CD14-positive monocyte (primary cell): ENCODE measurements at regions not wholly inside any gene's neighbourhood (a gene's known extent, or its start where the extent isn't known, plus 50 kb on each side); places are given as distances from the start of the nearest gene placed in this dataset.

Experiments
- DNase-seq, 3 donors: peaks; one replicate each; pipeline ENCODE4 v3.0.0-alpha.2; 2011 to 2022
- H2AFZ ChIP-seq: 2 replicates; pipeline ENCODE4 v1.6.0; 2012; ENCODE audit warnings: mild to moderate bottlenecking, low read depth, low read length, inconsistent platforms; ENCODE audit not compliant: insufficient read depth, poor library complexity, severe bottlenecking
- H3K27ac ChIP-seq, 2 donors: 1 replicate in 1 of 2; 2 replicates in 1 of 2; pipeline ENCODE4 v1.5.1; 2012 to 2013; ENCODE audit warnings: low read length in 2 of 2, control low read depth in 1 of 2, inconsistent platforms in 1 of 2, low read depth in 1 of 2, mild to moderate bottlenecking in 1 of 2
- H3K27me3 ChIP-seq, 2 donors: one replicate each; pipeline versions ENCODE4 v1.6.0 to v1.6.1; 2011 to 2013; ENCODE audit warnings: low read length in 2 of 2; ENCODE audit not compliant: control insufficient read depth in 2 of 2, insufficient read depth in 2 of 2
- H3K36me3 ChIP-seq, 2 donors: replicated peaks in 1 of 2; 1 replicate in 1 of 2; 2 replicates in 1 of 2; pipeline versions ENCODE4 v1.5.1 to v1.6.1; 2012 to 2013; ENCODE audit warnings: low read length in 2 of 2, control low read depth in 1 of 2, inconsistent platforms in 1 of 2, mild to moderate bottlenecking in 1 of 2; ENCODE audit not compliant: insufficient read depth in 2 of 2, control insufficient read depth in 1 of 2
- H3K4me1 ChIP-seq, 2 donors: 1 replicate in 1 of 2; 2 replicates in 1 of 2; pipeline versions ENCODE4 v1.5.1 to v1.6.1; 2012 to 2013; ENCODE audit warnings: low read length in 2 of 2, control low read depth in 1 of 2, inconsistent platforms in 1 of 2, mild to moderate bottlenecking in 1 of 2, moderate library complexity in 1 of 2; ENCODE audit not compliant: insufficient read depth in 2 of 2, control insufficient read depth in 1 of 2
- H3K4me2 ChIP-seq: replicated peaks from 2 replicates; pipeline ENCODE3; 2012; ENCODE audit warnings: low read length, moderate library complexity, mild to moderate bottlenecking; ENCODE audit not compliant: poor library complexity, severe bottlenecking; ENCODE audit errors: extremely low read depth
- H3K4me3 ChIP-seq, 3 experiments: fragments of 200-600 bp in 1 of 3; sonication (generic) in 1 of 3; replicated peaks in 1 of 3; 1 replicate in 2 of 3; 2 replicates in 1 of 3; pipeline ENCODE4 v1.5.1; 2011 to 2013; ENCODE audit warnings: low read length in 3 of 3, mild to moderate bottlenecking in 3 of 3, control low read depth in 2 of 3, low read depth in 2 of 3, inconsistent platforms in 1 of 3, moderate library complexity in 1 of 3
- H3K79me2 ChIP-seq: 2 replicates; pipeline ENCODE4 v1.6.0; 2012; ENCODE audit warnings: mild to moderate bottlenecking, control low read depth, inconsistent platforms, low read length, moderate library complexity; ENCODE audit not compliant: insufficient read depth
- H3K9ac ChIP-seq: 2 replicates; pipeline ENCODE4 v1.6.0; 2017; ENCODE audit warnings: low read length, mild to moderate bottlenecking; ENCODE audit not compliant: insufficient read depth, poor library complexity, severe bottlenecking
- H3K9me3 ChIP-seq, 2 donors: replicated peaks in 1 of 2; 1 replicate in 1 of 2; 2 replicates in 1 of 2; pipeline versions ENCODE4 v1.5.1 to v1.6.1; 2012 to 2013; ENCODE audit warnings: low read length in 2 of 2, control low read depth in 1 of 2; ENCODE audit not compliant: control insufficient read depth in 1 of 2, insufficient read depth in 1 of 2
- H4K20me1 ChIP-seq: 2 replicates; pipeline ENCODE4 v1.6.0; 2012; ENCODE audit warnings: mild to moderate bottlenecking, low read length, control low read depth, moderate library complexity; ENCODE audit not compliant: insufficient read depth
- H3K27ac Mint-ChIP-seq, 7 donors: one replicate each; pipeline ENCODE4 v1.8.0; 2020; ENCODE audit warnings: mild to moderate bottlenecking in 7 of 7, mixed read lengths in 7 of 7, moderate library complexity in 6 of 7, inconsistent platforms in 2 of 7
- H3K27me3 Mint-ChIP-seq, 3 donors: one replicate each; pipeline ENCODE4 v1.8.0; 2021 to 2022; ENCODE audit warnings: low read depth in 3 of 3, mild to moderate bottlenecking in 3 of 3, mixed read lengths in 3 of 3, moderate library complexity in 3 of 3, inconsistent platforms in 1 of 3
- H3K36me3 Mint-ChIP-seq, 2 donors: one replicate each; pipeline ENCODE4 v1.8.0; 2020; ENCODE audit warnings: mixed read lengths in 2 of 2, inconsistent platforms in 1 of 2, mild to moderate bottlenecking in 1 of 2
- H3K4me1 Mint-ChIP-seq: one replicate; pipeline ENCODE4 v1.8.0; 2020; ENCODE audit warnings: mild to moderate bottlenecking, mixed read lengths
- H3K4me3 Mint-ChIP-seq, 2 donors: one replicate each; pipeline ENCODE4 v1.8.0; 2020; ENCODE audit warnings: mild to moderate bottlenecking in 2 of 2, mixed read lengths in 2 of 2, moderate library complexity in 1 of 2
- H3K9me3 Mint-ChIP-seq, 7 donors: one replicate each; pipeline ENCODE4 v1.8.0; 2020 to 2022; ENCODE audit warnings: mixed read lengths in 7 of 7, mild to moderate bottlenecking in 6 of 7, moderate library complexity in 6 of 7, inconsistent platforms in 2 of 7
- WGBS: methylation state at CpG from one replicate; pipeline ENCODE4 v1.1.5; 2013; ENCODE audit warnings: missing lambda C conversion rate; ENCODE audit not compliant: insufficient coverage; 5-methylcytosine and 5-hydroxymethylcytosine counted together
- intact Hi-C, 2 donors: fragments of 100-400 bp; cut with micrococcal nuclease; formaldehyde crosslinking; loops; one replicate each; pipeline versions ENCODE4 v1.15.0 to v1.15.1; 2023
- TF ChIP-seq, protein P1 (sequence below): fragments of 200-600 bp; IDR thresholded peaks from one replicate; pipeline ENCODE4 v1.8.0; 2022; ENCODE audit warnings: antibody characterized with exemption, mild to moderate bottlenecking

DNA sequence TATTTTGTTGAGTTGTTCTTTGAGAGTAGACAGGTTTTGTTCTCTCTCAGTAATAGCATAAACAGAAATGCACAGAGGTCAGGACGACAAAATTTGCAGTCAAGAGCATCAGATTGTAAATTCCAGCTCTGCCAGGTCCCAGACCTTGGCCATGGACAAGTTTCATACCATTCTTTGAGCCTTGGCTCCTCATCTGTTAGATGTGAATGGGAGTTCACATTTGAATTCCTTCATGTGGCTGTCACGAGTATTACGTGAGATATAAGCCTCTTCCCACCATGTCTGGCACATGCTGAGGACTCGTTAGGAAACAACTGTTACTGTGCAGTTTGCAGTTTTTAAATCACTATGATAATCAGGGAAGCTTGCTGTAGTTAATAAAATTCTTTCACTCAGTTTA, 93.2 kb upstream of the KCTD3 start:
- H3K27ac Mint-ChIP-seq = no peak overlapping the region
- H3K4me2 ChIP-seq = no peak overlapping the region
- WGBS = no CpG with 5 or more reads among the region's 4 CpGs
- H3K36me3 Mint-ChIP-seq = no peaks in the 10 kb centered on the region
- H3K4me1 Mint-ChIP-seq = no peaks in the 10 kb centered on the region
- H3K36me3 ChIP-seq = no peaks in the 10 kb centered on the region
- H3K79me2 ChIP-seq = no peaks in the 10 kb centered on the region
- H3K4me3 ChIP-seq = no peak overlapping the region
- no peaks in the 10 kb centered on the region for H3K4me1 ChIP-seq
- no peak overlapping the region for H3K4me3 Mint-ChIP-seq
- H3K27me3 Mint-ChIP-seq = no peaks in the 10 kb centered on the region
- TF ChIP-seq, protein P1, sequence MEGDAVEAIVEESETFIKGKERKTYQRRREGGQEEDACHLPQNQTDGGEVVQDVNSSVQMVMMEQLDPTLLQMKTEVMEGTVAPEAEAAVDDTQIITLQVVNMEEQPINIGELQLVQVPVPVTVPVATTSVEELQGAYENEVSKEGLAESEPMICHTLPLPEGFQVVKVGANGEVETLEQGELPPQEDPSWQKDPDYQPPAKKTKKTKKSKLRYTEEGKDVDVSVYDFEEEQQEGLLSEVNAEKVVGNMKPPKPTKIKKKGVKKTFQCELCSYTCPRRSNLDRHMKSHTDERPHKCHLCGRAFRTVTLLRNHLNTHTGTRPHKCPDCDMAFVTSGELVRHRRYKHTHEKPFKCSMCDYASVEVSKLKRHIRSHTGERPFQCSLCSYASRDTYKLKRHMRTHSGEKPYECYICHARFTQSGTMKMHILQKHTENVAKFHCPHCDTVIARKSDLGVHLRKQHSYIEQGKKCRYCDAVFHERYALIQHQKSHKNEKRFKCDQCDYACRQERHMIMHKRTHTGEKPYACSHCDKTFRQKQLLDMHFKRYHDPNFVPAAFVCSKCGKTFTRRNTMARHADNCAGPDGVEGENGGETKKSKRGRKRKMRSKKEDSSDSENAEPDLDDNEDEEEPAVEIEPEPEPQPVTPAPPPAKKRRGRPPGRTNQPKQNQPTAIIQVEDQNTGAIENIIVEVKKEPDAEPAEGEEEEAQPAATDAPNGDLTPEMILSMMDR = no peak
- H3K27ac ChIP-seq = no peak overlapping the region
- H3K9me3 Mint-ChIP-seq = peaks cover 0 to 5% (median 4%) of the 10 kb centered on the region in 7 donors
- no peak overlapping the region for H2AFZ ChIP-seq
- no peaks in the 10 kb centered on the region for H4K20me1 ChIP-seq
- intact Hi-C loops = no loop called here
- no peak overlapping the region for H3K9ac ChIP-seq
- DNase-seq = no peak
- peaks cover 0 to 5% of the 10 kb centered on the region in 2 donors for H3K9me3 ChIP-seq
- H3K27me3 ChIP-seq = no peaks in the 10 kb centered on the region

DNA sequence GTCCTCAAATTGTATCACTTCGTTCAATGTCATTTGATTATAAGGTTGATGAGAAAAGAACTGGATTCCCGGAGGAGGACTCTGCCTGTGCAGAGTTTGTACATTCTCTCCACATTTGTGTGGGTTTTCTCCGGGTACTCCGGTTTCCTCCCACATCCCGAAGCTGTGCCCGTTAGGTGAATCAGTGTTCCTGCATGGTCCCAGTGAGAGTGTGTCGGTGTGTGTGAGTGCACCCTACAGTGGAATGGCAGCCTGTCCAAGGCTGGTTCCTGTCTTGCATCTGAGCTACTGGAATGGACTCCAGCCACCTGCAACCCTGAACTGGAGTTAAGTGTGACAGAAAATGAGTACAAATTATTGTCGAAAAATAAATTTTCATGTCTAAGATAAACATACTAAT, 92.2 kb upstream of the KCTD3 start:
- Histone ChIP-seq H3K36me3 (no peaks in the 10 kb centered on the region), H3K79me2 (no peaks in the 10 kb centered on the region), H3K27ac (no peak overlapping the region), H3K4me3 (no peak overlapping the region), H4K20me1 (no peaks in the 10 kb centered on the region), H3K9me3 (peaks cover 0 to 5% of the 10 kb centered on the region in 2 donors), H3K9ac (no peak overlapping the region), H3K4me2 (no peak overlapping the region), H2AFZ (no peak overlapping the region), H3K27me3 (no peaks in the 10 kb centered on the region), H3K4me1 (no peaks in the 10 kb centered on the region)
- Mint-ChIP-seq H3K27me3 (no peaks in the 10 kb centered on the region), H3K36me3 (no peaks in the 10 kb centered on the region), H3K27ac (no peak overlapping the region), H3K4me1 (no peaks in the 10 kb centered on the region), H3K9me3 (peaks cover 0 to 5% (median 4%) of the 10 kb centered on the region in 7 donors), H3K4me3 (no peak overlapping the region)
- intact Hi-C loops = no loop called here
- DNase-seq = no peak
- WGBS = 93% methylated on average over 6 of the region's 8 CpGs
- TF ChIP-seq, protein P1 = no peak
